WTC11 (cell line): ENCODE measurements at regions not wholly inside any gene's neighbourhood (a gene's known extent, or its start where the extent isn't known, plus 50 kb on each side); places are given as distances from the start of the nearest gene placed in this dataset.

Experiments
- ATAC-seq: fragments of 200-7000 bp; cut with Tn5 transposase; 2 replicates; pipeline ENCODE4 v1.10.0; 2021; ENCODE audit warnings: mild to moderate bottlenecking, moderate library complexity
- CTCF ChIA-PET: fragments of 300-600 bp; sonication (Branson Sonifier 250); formaldehyde crosslinking; loops from one replicate; lab custom pipeline; 2021; ENCODE audit warnings: antibody characterized with exemption; lab: Charles Lee
- POLR2A ChIA-PET: fragments of 350-600 bp; sonication (Branson Sonifier 250); formaldehyde crosslinking; loops from one replicate; lab custom pipeline; 2021; ENCODE audit warnings: antibody characterized with exemption; lab: Charles Lee
- DNase-seq: peaks from one replicate; pipeline ENCODE4 v3.0.0; 2021; ENCODE audit warnings: low spot score
- H3K27ac Mint-ChIP-seq: 2 replicates; pipeline ENCODE4 v1.8.0; 2021; ENCODE audit warnings: mixed read lengths
- H3K27me3 Mint-ChIP-seq: 2 replicates; pipeline ENCODE4 v1.8.0; 2021; ENCODE audit warnings: low read depth, mild to moderate bottlenecking, moderate library complexity, mixed read lengths
- H3K36me3 Mint-ChIP-seq: 2 replicates; pipeline ENCODE4 v1.8.0; 2021; ENCODE audit warnings: mixed read lengths
- H3K4me1 Mint-ChIP-seq: 2 replicates; pipeline ENCODE4 v1.8.0; 2022; ENCODE audit warnings: mixed read lengths
- H3K4me3 Mint-ChIP-seq: 2 replicates; pipeline ENCODE4 v1.8.0; 2021; ENCODE audit warnings: mild to moderate bottlenecking, moderate library complexity, mixed read lengths
- H3K9me3 Mint-ChIP-seq: 2 replicates; pipeline ENCODE4 v1.8.0; 2021; ENCODE audit warnings: mixed read lengths
- CBFB ChIP-seq: sonication (generic); formaldehyde crosslinking; IDR thresholded peaks from 2 replicates; pipeline ENCODE4 v1.8.1; 2022; ENCODE audit warnings: mild to moderate bottlenecking, low read depth, missing genetic modification reagents
- KAT7 ChIP-seq: sonication (generic); formaldehyde crosslinking; IDR thresholded peaks from 2 replicates; pipeline ENCODE4 v1.8.1; 2023; ENCODE audit warnings: missing genetic modification reagents, mild to moderate bottlenecking, borderline replicate concordance
- MXD4 ChIP-seq: fragments of 250-450 bp; sonication (Bioruptor Pico); IDR thresholded peaks from 2 replicates; pipeline ENCODE4 v1.8.0; 2021; ENCODE audit warnings: mild to moderate bottlenecking, moderate library complexity, borderline replicate concordance
- NFE2L1 ChIP-seq: sonication (generic); formaldehyde crosslinking; IDR thresholded peaks from 2 replicates; pipeline ENCODE4 v1.8.1; 2023; ENCODE audit warnings: missing genetic modification reagents
- NR3C1 ChIP-seq: sonication (generic); formaldehyde crosslinking; conservative IDR thresholded peaks from 2 replicates; pipeline ENCODE4 v1.8.1; 2023; ENCODE audit warnings: low read depth, mild to moderate bottlenecking, missing genetic modification reagents
- PREB ChIP-seq: sonication (generic); formaldehyde crosslinking; IDR thresholded peaks from 2 replicates; pipeline ENCODE4 v1.8.1; 2022; ENCODE audit warnings: mild to moderate bottlenecking, missing genetic modification reagents, moderate library complexity, borderline replicate concordance
- PRRX2 ChIP-seq: fragments of 250-450 bp; sonication (Bioruptor Pico); IDR thresholded peaks from 2 replicates; pipeline ENCODE4 v1.8.0; 2021; ENCODE audit warnings: mild to moderate bottlenecking
- RELA ChIP-seq: sonication (generic); formaldehyde crosslinking; IDR thresholded peaks from 2 replicates; pipeline ENCODE4 v1.8.1; 2022; ENCODE audit warnings: missing genetic modification reagents, mild to moderate bottlenecking, borderline replicate concordance
- SMAD3 ChIP-seq: sonication (generic); formaldehyde crosslinking; IDR thresholded peaks from 2 replicates; pipeline ENCODE4 v1.8.0; 2022; ENCODE audit warnings: missing genetic modification reagents, mild to moderate bottlenecking, borderline replicate concordance
- SP1 ChIP-seq: sonication (generic); formaldehyde crosslinking; conservative IDR thresholded peaks from 2 replicates; pipeline ENCODE4 v1.8.1; 2022; ENCODE audit warnings: missing genetic modification reagents
- TEAD1 ChIP-seq: sonication (generic); formaldehyde crosslinking; IDR thresholded peaks from 2 replicates; pipeline ENCODE4 v1.8.0; 2022; ENCODE audit warnings: mild to moderate bottlenecking, missing genetic modification reagents
- TP53 ChIP-seq: sonication (generic); formaldehyde crosslinking; IDR thresholded peaks from 2 replicates; pipeline ENCODE4 v1.8.1; 2023; ENCODE audit warnings: mild to moderate bottlenecking, missing genetic modification reagents
- ZNF512 ChIP-seq: sonication (generic); formaldehyde crosslinking; IDR thresholded peaks from 2 replicates; pipeline ENCODE4 v1.8.1; 2022; ENCODE audit warnings: missing genetic modification reagents, borderline replicate concordance
- ZNF532 ChIP-seq: fragments of 250-450 bp; sonication (Bioruptor Pico); IDR thresholded peaks from 2 replicates; pipeline ENCODE4 v1.9.0; 2021; ENCODE audit warnings: mild to moderate bottlenecking, borderline replicate concordance
- ZNF671 ChIP-seq: fragments of 250-450 bp; sonication (Bioruptor Pico); IDR thresholded peaks from 2 replicates; pipeline ENCODE4 v1.8.0; 2021; ENCODE audit warnings: mild to moderate bottlenecking
- TF ChIP-seq, protein P1 (sequence below): fragments of 250-450 bp; sonication (Bioruptor Pico); IDR thresholded peaks from 2 replicates; pipeline ENCODE4 v1.9.0; 2021; ENCODE audit warnings: mild to moderate bottlenecking
- TF ChIP-seq, protein P2 (sequence below): fragments of 250-450 bp; sonication (Bioruptor Pico); IDR thresholded peaks from 2 replicates; pipeline ENCODE4 v2.1.2; 2022; ENCODE audit warnings: mild to moderate bottlenecking, moderate library complexity
- TF ChIP-seq, protein P3 (sequence below): sonication (generic); formaldehyde crosslinking; IDR thresholded peaks from 2 replicates; pipeline ENCODE4 v1.8.1; 2022; ENCODE audit warnings: low read depth, mild to moderate bottlenecking, moderate library complexity, missing genetic modification reagents, borderline replicate concordance
- TF ChIP-seq, protein P4 (sequence below): fragments of 250-450 bp; sonication (Bioruptor Pico); conservative IDR thresholded peaks from 2 replicates; pipeline ENCODE4 v1.9.0; 2021; ENCODE audit warnings: mild to moderate bottlenecking
- TF ChIP-seq, protein P5 (sequence below): sonication (generic); formaldehyde crosslinking; IDR thresholded peaks from 2 replicates; pipeline ENCODE4 v1.8.0; 2022; ENCODE audit warnings: mild to moderate bottlenecking, missing genetic modification reagents

GRCh38 chr7:42987648-42988214 is 55.6 kb downstream of the MRPL32 start:
- POLR2A ChIA-PET: no interaction called here
- Mint-ChIP-seq H3K4me3 (no peak overlapping the region), H3K36me3 (peaks cover 4% of the 10 kb centered on the region), H3K4me1 (peaks cover 14% of the 10 kb centered on the region), H3K27me3 (no peaks in the 10 kb centered on the region), H3K9me3 (peaks cover 27% of the 10 kb centered on the region), H3K27ac (no peak overlapping the region)
- CTCF ChIA-PET: interaction anchor here (1.3 to 2.0 kb wide), 3 partner anchors 47 to 120 kb away, joined by 4 read pairs; no protein-coding TSS in a partner anchor
- ATAC-seq: no peak
- TF ChIP-seq RELA (CRISPR knock-in tag) (no peak), PREB (CRISPR knock-in tag) (no peak), CBFB (CRISPR knock-in tag) (no peak), SMAD3 (CRISPR knock-in tag) (no peak), NFE2L1 (CRISPR knock-in tag) (no peak), ZNF671 (CRISPR knock-in tag) (no peak), PRRX2 (CRISPR knock-in tag) (no peak), MXD4 (CRISPR knock-in tag) (no peak), ZNF512 (no peak), NR3C1 (CRISPR knock-in tag) (no peak), SP1 (CRISPR knock-in tag) (no peak), KAT7 (CRISPR knock-in tag) (no peak), TEAD1 (CRISPR knock-in tag) (no peak), ZNF532 (CRISPR knock-in tag) (no peak), TP53 (CRISPR knock-in tag) (no peak)
- TF ChIP-seq, protein P1, sequence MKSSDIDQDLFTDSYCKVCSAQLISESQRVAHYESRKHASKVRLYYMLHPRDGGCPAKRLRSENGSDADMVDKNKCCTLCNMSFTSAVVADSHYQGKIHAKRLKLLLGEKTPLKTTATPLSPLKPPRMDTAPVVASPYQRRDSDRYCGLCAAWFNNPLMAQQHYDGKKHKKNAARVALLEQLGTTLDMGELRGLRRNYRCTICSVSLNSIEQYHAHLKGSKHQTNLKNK (CRISPR knock-in tag): no peak
- TF ChIP-seq, protein P2, sequence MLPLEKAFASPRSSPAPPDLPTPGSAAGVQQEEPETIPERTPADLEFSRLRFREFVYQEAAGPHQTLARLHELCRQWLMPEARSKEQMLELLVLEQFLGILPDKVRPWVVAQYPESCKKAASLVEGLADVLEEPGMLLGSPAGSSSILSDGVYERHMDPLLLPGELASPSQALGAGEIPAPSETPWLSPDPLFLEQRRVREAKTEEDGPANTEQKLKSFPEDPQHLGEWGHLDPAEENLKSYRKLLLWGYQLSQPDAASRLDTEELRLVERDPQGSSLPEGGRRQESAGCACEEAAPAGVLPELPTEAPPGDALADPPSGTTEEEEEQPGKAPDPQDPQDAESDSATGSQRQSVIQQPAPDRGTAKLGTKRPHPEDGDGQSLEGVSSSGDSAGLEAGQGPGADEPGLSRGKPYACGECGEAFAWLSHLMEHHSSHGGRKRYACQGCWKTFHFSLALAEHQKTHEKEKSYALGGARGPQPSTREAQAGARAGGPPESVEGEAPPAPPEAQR: no peak
- TF ChIP-seq, protein P3, sequence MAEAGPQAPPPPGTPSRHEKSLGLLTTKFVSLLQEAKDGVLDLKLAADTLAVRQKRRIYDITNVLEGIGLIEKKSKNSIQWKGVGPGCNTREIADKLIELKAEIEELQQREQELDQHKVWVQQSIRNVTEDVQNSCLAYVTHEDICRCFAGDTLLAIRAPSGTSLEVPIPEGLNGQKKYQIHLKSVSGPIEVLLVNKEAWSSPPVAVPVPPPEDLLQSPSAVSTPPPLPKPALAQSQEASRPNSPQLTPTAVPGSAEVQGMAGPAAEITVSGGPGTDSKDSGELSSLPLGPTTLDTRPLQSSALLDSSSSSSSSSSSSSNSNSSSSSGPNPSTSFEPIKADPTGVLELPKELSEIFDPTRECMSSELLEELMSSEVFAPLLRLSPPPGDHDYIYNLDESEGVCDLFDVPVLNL (CRISPR knock-in tag): no peak
- TF ChIP-seq, protein P4, sequence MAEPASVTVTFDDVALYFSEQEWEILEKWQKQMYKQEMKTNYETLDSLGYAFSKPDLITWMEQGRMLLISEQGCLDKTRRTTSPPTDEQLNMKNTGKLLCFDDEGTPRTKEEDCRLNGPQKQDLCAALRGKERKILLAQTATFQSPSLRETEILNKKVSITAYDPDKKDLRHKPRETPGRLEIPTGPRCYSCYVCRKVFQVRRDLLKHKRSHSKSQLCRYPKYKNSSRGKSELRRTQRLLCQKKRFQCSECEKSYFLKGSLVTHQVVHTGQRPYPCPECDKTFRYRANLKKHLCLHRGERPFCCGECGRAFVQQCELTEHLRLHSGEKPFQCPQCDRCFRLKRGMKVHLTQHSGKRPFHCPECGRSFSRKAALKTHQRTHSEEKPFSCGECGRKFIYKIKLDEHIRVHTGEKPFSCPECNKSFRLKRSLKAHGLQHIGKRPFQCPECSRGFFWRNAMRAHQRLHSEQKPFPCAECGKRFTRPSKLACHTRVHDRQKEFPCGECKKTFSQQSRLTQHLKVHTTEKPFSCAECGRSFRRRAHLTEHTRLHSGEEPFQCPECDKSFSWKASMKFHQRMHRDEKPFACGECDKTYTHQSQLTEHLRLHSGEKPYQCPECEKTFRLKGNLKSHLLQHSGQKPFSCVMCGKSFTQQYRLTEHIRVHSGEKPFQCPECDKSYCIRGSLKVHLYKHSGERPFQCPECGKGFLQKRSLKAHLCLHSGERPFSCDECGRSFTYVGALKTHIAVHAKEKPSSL (CRISPR knock-in tag): no peak
- TF ChIP-seq, protein P5, sequence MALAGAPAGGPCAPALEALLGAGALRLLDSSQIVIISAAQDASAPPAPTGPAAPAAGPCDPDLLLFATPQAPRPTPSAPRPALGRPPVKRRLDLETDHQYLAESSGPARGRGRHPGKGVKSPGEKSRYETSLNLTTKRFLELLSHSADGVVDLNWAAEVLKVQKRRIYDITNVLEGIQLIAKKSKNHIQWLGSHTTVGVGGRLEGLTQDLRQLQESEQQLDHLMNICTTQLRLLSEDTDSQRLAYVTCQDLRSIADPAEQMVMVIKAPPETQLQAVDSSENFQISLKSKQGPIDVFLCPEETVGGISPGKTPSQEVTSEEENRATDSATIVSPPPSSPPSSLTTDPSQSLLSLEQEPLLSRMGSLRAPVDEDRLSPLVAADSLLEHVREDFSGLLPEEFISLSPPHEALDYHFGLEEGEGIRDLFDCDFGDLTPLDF (CRISPR knock-in tag): no peak
- DNase-seq: no peak
